Loucy (cell line): ENCODE measurements at regions not wholly inside any gene's neighbourhood (a gene's known extent, or its start where the extent isn't known, plus 50 kb on each side); places are given as distances from the start of the nearest gene placed in this dataset.

Experiments used
- H2AFZ ChIP-seq: fragments of 200-600 bp; sonication (generic); 2 replicates; pipeline ENCODE4 v1.6.0; 2016; ENCODE audit warnings: antibody characterized with exemption, mild to moderate bottlenecking, low read length, moderate library complexity
- H3F3A ChIP-seq: fragments of 200-600 bp; 2 replicates; pipeline ENCODE4 v1.6.0; 2016; ENCODE audit warnings: antibody characterized with exemption, low read depth, mild to moderate bottlenecking
- H3K27me3 ChIP-seq: fragments of 200-600 bp; sonication (generic); 2 replicates; pipeline ENCODE4 v1.6.1; 2014; ENCODE audit warnings: low read length, mild to moderate bottlenecking; ENCODE audit not compliant: insufficient read depth, poor library complexity, severe bottlenecking
- H3K36me3 ChIP-seq: fragments of 200-600 bp; sonication (generic); 2 replicates; pipeline ENCODE4 v1.6.1; 2016; ENCODE audit warnings: low read length; ENCODE audit not compliant: insufficient read depth
- H3K4me1 ChIP-seq: fragments of 200-600 bp; sonication (generic); 2 replicates; pipeline ENCODE4 v1.5.1; 2014; ENCODE audit warnings: low read length, mild to moderate bottlenecking; ENCODE audit not compliant: insufficient read depth, poor library complexity, severe bottlenecking
- H3K4me2 ChIP-seq: fragments of 200-600 bp; sonication (generic); 2 replicates; pipeline ENCODE4 v1.6.0; 2014; ENCODE audit warnings: antibody characterized with exemption, low read length, low read depth, mild to moderate bottlenecking; ENCODE audit not compliant: poor library complexity, severe bottlenecking
- H3K4me3 ChIP-seq: fragments of 200-600 bp; sonication (generic); 2 replicates; pipeline ENCODE4 v1.5.1; 2014; ENCODE audit warnings: low read length, mild to moderate bottlenecking, mixed read lengths; ENCODE audit not compliant: poor library complexity, severe bottlenecking
- H3K79me2 ChIP-seq: fragments of 200-600 bp; sonication (generic); 2 replicates; pipeline ENCODE4 v1.6.1; 2014; ENCODE audit warnings: low read length; ENCODE audit not compliant: insufficient read depth
- H3K9ac ChIP-seq: fragments of 200-600 bp; sonication (generic); 2 replicates; pipeline ENCODE4 v1.6.0; 2014; ENCODE audit warnings: mild to moderate bottlenecking, low read depth, low read length, moderate library complexity; ENCODE audit not compliant: poor library complexity, severe bottlenecking
- H3K9me2 ChIP-seq: fragments of 200-600 bp; sonication (generic); replicated peaks from 2 replicates; pipeline ENCODE4 v1.6.1; 2016; ENCODE audit warnings: low read depth, low read length, mixed read lengths
- H3K9me3 ChIP-seq: fragments of 200-600 bp; sonication (generic); 2 replicates; pipeline ENCODE4 v1.6.1; 2014; ENCODE audit warnings: mild to moderate bottlenecking, antibody characterized with exemption, low read length, low read depth; ENCODE audit not compliant: insufficient read depth
- H4K20me1 ChIP-seq: fragments of 200-600 bp; sonication (generic); 2 replicates; pipeline ENCODE4 v1.6.0; 2014; ENCODE audit warnings: antibody characterized with exemption, low read length, mild to moderate bottlenecking; ENCODE audit not compliant: insufficient read depth, poor library complexity, severe bottlenecking
- CTCF ChIP-seq: fragments of 200-600 bp; sonication (generic); conservative IDR thresholded peaks from 2 replicates; pipeline ENCODE4 v1.5.1; 2014; ENCODE audit warnings: mild to moderate bottlenecking, antibody characterized with exemption, low read length
- EZH2phosphoT487 ChIP-seq: fragments of 200-600 bp; IDR thresholded peaks from 2 replicates; pipeline ENCODE4 v1.6.1; 2018; ENCODE audit warnings: antibody characterized with exemption, mild to moderate bottlenecking, moderate library complexity, borderline replicate concordance

- Histone ChIP-seq H3K4me2 (no peak overlapping the region), H3K9me2 (no peaks in the 10 kb centered on the region), H3K27me3 (no peaks in the 10 kb centered on the region), H3K4me1 (peaks cover 4% of the 10 kb centered on the region), H2AFZ (no peak overlapping the region), H3K9me3 (no peaks in the 10 kb centered on the region), H3F3A (no peaks in the 10 kb centered on the region), H3K36me3 (no peaks in the 10 kb centered on the region), H3K79me2 (no peaks in the 10 kb centered on the region), H3K9ac (no peak overlapping the region), H4K20me1 (no peaks in the 10 kb centered on the region), H3K4me3 (no peak overlapping the region)
- TF ChIP-seq CTCF (no peak), EZH2phosphoT487 (no peak)
Measured at GRCh38 chr16:73226675-73227074, 178.7 kb upstream of the ZFHX3 start.

- H3F3A ChIP-seq = no peaks in the 10 kb centered on the region
- H3K9me2 ChIP-seq = no peaks in the 10 kb centered on the region
- H3K4me2 ChIP-seq = no peak overlapping the region
- peaks cover 4% of the 10 kb centered on the region for H3K4me1 ChIP-seq
- H3K79me2 ChIP-seq = no peaks in the 10 kb centered on the region
- no peaks in the 10 kb centered on the region for H3K36me3 ChIP-seq
- no peaks in the 10 kb centered on the region for H3K27me3 ChIP-seq
- no peak overlapping the region for H3K4me3 ChIP-seq
- no peaks in the 10 kb centered on the region for H4K20me1 ChIP-seq
- no peak overlapping the region for H2AFZ ChIP-seq
- H3K9me3 ChIP-seq = no peaks in the 10 kb centered on the region
- H3K9ac ChIP-seq = no peak overlapping the region
- no peak for TF ChIP-seq CTCF
- TF ChIP-seq EZH2phosphoT487 = no peak
Measured at GRCh38 chr16:73225983-73226382, 178.1 kb upstream of the ZFHX3 start.

GRCh38 chr16:73220836-73221235 is 172.9 kb upstream of the ZFHX3 start:
- H3F3A ChIP-seq = no peaks in the 10 kb centered on the region
- no peaks in the 10 kb centered on the region for H3K79me2 ChIP-seq
- no peaks in the 10 kb centered on the region for H3K9me2 ChIP-seq
- no peak overlapping the region for H3K9ac ChIP-seq
- H3K4me3 ChIP-seq = no peak overlapping the region
- TF ChIP-seq EZH2phosphoT487 (no peak), CTCF (no peak)
- H4K20me1 ChIP-seq = no peaks in the 10 kb centered on the region
- peaks cover 2% of the 10 kb centered on the region for H3K4me1 ChIP-seq
- H3K36me3 ChIP-seq = no peaks in the 10 kb centered on the region
- H3K27me3 ChIP-seq = no peaks in the 10 kb centered on the region
- no peak overlapping the region for H2AFZ ChIP-seq
- H3K9me3 ChIP-seq = no peaks in the 10 kb centered on the region
- no peak overlapping the region for H3K4me2 ChIP-seq
